GM10248 (cell line): ENCODE measurements at regions not wholly inside any gene's neighbourhood (a gene's known extent, or its start where the extent isn't known, plus 50 kb on each side); places are given as distances from the start of the nearest gene placed in this dataset.

Source experiments
- CTCF ChIA-PET: fragments of 300-600 bp; sonication (Branson Sonifier 250); formaldehyde crosslinking; extraction: SDS; loops from one replicate; lab custom pipeline; 2021; ENCODE audit warnings: antibody characterized with exemption; lab: Yijun Ruan, JAX
- POLR2A ChIA-PET: fragments of 350-650 bp; sonication (Branson Sonifier 250); formaldehyde crosslinking; extraction: SDS; loops from one replicate; lab custom pipeline; 2020; ENCODE audit warnings: antibody characterized with exemption; lab: Yijun Ruan, JAX
- DNase-seq: peaks from one replicate; pipeline ENCODE4 v3.0.0; 2012; ENCODE audit errors: extremely low spot score
- CTCF ChIP-seq: IDR thresholded peaks from 2 replicates; pipeline ENCODE4 v1.5.1; 2012; ENCODE audit warnings: mild to moderate bottlenecking, low read depth; ENCODE audit errors: extremely low read depth, missing control alignments, control extremely low read depth

- DNase-seq = no peak
- ChIA-PET CTCF (no interaction called here), POLR2A (no interaction called here)
- no peak for TF ChIP-seq CTCF
Observed at GRCh38 chr13:37442996-37443395, 155.6 kb downstream of the POSTN start.

- POLR2A ChIA-PET = no interaction called here
- CTCF ChIA-PET = no interaction called here
- TF ChIP-seq CTCF = no peak
- no peak for DNase-seq
Observed at GRCh38 chr13:37435881-37436280, 162.7 kb downstream of the POSTN start.

GRCh38 chr13:37433086-37433485 is 165.5 kb downstream of the POSTN start:
- DNase-seq = no peak
- CTCF ChIA-PET = no interaction called here
- POLR2A ChIA-PET = no interaction called here
- no peak for TF ChIP-seq CTCF

- ChIA-PET CTCF (interaction anchor here (1.5 kb wide), 1 partner anchor 8 kb away, joined by 5 read pairs; no protein-coding TSS in a partner anchor), POLR2A (no interaction called here)
- TF ChIP-seq CTCF = no peak
- DNase-seq = no peak
Observed at GRCh38 chr13:37429976-37430375, 168.6 kb downstream of the POSTN start.

- ChIA-PET POLR2A (no interaction called here), CTCF (no interaction called here)
- TF ChIP-seq CTCF = no peak
- DNase-seq = no peak
Observed at GRCh38 chr13:37427843-37428494, 170.6 kb downstream of the POSTN start.

GRCh38 chr13:37418490-37418889 is 180.1 kb downstream of the POSTN start:
- POLR2A ChIA-PET = no interaction called here
- CTCF ChIA-PET = no interaction called here
- no peak for TF ChIP-seq CTCF
- DNase-seq = no peak
